ENCODE measurements at regions not wholly inside any gene's neighbourhood (a gene's known extent, or its start where the extent isn't known, plus 50 kb on each side); places are given as distances from the start of the nearest gene placed in this dataset.

DNA sequence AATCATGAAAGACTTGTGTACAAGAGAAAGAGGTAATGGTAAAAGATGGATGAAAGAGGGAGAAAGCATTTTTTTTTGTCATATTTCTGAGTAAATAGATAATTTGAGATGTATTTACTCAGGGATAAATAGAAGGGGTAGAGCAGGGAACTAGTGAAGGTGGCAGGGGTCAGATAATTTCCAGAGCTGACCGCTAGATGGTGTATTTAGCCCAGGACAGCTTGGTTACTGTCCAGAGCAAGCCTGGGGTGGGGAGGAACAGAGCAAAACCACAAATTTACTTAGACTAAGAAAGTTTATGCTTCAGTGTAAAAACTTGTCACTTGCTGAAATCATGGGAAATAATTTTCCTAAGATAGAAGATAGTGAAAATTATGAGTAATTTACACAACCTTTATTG is 91.5 kb downstream of the XCL2 start:
- TF ChIP-seq, protein P1, sequence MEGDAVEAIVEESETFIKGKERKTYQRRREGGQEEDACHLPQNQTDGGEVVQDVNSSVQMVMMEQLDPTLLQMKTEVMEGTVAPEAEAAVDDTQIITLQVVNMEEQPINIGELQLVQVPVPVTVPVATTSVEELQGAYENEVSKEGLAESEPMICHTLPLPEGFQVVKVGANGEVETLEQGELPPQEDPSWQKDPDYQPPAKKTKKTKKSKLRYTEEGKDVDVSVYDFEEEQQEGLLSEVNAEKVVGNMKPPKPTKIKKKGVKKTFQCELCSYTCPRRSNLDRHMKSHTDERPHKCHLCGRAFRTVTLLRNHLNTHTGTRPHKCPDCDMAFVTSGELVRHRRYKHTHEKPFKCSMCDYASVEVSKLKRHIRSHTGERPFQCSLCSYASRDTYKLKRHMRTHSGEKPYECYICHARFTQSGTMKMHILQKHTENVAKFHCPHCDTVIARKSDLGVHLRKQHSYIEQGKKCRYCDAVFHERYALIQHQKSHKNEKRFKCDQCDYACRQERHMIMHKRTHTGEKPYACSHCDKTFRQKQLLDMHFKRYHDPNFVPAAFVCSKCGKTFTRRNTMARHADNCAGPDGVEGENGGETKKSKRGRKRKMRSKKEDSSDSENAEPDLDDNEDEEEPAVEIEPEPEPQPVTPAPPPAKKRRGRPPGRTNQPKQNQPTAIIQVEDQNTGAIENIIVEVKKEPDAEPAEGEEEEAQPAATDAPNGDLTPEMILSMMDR (IDR thresholded peaks at IDR 0.05): no peak
- no peak for TF ChIP-seq POLR2A (IDR thresholded peaks at IDR 0.05)
